ENCODE measurements at regions not wholly inside any gene's neighbourhood (a gene's known extent, or its start where the extent isn't known, plus 50 kb on each side); places are given as distances from the start of the nearest gene placed in this dataset.

DNA sequence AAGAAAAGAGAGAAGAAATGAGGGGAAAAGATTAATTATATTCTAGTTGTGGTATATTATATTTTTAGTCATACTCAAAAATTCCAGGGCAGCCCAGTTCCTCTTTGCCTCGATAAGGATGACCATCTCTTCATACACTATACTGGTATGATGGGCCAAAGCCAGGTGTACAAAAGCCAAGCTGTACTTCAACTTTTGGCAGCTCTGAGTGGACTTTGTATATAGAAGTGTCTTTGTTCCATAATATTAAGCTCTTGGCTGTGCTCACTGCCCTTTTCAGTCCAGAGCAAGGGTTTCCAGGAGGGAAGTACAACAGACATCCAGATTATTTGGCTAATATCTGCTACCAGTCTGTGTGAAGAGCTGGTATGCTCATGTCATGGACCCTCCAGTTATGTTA, 934.3 kb upstream of the CDH10 start:
- no peak overlapping the region for H3K4me3 ChIP-seq (ENCODE audit: control insufficient read depth, low read depth, low read length)
- TF ChIP-seq, protein P1, sequence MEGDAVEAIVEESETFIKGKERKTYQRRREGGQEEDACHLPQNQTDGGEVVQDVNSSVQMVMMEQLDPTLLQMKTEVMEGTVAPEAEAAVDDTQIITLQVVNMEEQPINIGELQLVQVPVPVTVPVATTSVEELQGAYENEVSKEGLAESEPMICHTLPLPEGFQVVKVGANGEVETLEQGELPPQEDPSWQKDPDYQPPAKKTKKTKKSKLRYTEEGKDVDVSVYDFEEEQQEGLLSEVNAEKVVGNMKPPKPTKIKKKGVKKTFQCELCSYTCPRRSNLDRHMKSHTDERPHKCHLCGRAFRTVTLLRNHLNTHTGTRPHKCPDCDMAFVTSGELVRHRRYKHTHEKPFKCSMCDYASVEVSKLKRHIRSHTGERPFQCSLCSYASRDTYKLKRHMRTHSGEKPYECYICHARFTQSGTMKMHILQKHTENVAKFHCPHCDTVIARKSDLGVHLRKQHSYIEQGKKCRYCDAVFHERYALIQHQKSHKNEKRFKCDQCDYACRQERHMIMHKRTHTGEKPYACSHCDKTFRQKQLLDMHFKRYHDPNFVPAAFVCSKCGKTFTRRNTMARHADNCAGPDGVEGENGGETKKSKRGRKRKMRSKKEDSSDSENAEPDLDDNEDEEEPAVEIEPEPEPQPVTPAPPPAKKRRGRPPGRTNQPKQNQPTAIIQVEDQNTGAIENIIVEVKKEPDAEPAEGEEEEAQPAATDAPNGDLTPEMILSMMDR (conservative IDR thresholded peaks at IDR 0.05; ENCODE audit: control insufficient read depth, insufficient read depth, low read depth, low read length) = no peak
- DNase-seq (ENCODE audit: low read depth) = no peak

DNA sequence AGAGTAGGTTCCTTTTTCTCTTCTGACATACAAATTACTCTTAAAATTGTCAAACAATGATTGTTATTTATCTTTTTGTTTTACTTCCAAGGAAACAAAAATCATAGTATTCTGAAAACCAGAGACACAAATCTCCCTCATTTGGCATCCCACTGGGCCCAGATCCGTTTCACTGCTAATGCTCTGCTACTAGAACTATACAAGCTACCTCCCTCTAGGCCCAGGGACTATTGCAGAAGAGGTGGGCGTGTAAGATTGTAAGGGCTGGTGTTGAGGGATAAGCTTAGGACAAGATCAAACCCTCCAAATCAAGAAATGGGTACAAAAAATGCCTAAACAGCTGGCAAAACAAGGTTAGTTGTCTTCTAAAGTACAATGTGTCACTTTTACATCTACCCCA, 928.9 kb upstream of the CDH10 start:
- DNase-seq (ENCODE audit: low read depth) = no peak
- no peak overlapping the region for H3K4me3 ChIP-seq (ENCODE audit: control insufficient read depth, low read depth, low read length)
- TF ChIP-seq, protein P1 (conservative IDR thresholded peaks at IDR 0.05; ENCODE audit: control insufficient read depth, insufficient read depth, low read depth, low read length) = no peak

DNA sequence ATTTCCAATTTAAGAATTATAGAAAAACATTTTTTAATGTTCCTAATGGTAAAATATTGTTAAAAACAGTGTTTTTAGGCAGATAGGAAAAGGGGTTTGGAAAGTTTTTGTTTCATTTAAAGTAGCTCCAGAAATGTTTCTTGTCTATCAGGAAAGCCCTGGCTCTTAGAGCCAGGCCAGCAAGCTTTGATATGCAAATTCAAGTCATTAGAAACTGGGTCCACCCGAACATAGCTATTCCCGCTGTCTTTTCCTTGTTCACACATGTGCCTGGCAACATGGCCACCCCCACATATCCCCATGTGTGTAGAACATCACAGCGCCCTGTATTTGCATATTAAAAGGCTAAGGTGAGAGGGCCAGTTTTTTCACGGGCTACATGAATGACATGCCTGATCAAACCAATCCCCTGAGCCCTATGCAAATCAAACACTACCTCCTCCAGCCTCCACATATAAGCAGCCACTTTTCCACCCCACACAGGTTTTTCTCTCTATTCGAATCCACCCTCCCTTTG, 925.3 kb upstream of the CDH10 start:
- H3K4me3 ChIP-seq (ENCODE audit: control insufficient read depth, low read depth, low read length) = no peak overlapping the region
- DNase-seq (ENCODE audit: low read depth) = no peak
- TF ChIP-seq, protein P1 (conservative IDR thresholded peaks at IDR 0.05; ENCODE audit: control insufficient read depth, insufficient read depth, low read depth, low read length) = no peak

DNA sequence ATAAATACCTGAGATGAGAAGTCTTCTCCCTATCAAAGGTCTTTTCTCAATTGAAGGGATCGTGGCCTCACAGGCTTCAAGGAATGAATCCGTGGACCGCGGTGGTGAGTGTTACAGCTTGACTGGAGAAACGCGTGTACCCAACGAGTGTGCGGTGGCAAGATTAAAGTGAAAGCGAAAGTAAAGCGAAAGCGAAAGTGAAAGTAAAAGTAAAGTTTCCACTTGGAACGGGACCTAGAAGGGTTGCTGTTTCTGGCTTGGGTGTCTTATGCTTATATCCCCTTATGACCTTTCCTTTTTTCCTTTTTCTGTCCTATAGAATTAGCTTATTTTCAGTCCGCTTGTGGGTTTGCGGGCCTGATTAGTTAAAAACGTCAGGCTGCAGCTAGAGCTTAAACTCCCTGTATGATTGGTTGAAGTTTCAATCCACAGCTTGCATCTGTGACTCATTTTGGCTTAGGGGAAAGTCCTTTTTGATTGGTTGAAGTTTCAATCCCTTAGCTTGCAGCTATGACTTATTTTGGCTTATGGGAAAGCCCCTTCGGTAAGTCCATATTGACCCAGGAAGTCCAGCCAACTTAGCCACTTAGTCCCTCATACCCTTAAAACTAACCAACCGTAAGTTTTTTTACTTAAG, 924.3 kb upstream of the CDH10 start:
- DNase-seq (ENCODE audit: low read depth) = no peak
- TF ChIP-seq, protein P1 (conservative IDR thresholded peaks at IDR 0.05; ENCODE audit: control insufficient read depth, insufficient read depth, low read depth, low read length) = no peak
- no peak overlapping the region for H3K4me3 ChIP-seq (ENCODE audit: control insufficient read depth, low read depth, low read length)

DNA sequence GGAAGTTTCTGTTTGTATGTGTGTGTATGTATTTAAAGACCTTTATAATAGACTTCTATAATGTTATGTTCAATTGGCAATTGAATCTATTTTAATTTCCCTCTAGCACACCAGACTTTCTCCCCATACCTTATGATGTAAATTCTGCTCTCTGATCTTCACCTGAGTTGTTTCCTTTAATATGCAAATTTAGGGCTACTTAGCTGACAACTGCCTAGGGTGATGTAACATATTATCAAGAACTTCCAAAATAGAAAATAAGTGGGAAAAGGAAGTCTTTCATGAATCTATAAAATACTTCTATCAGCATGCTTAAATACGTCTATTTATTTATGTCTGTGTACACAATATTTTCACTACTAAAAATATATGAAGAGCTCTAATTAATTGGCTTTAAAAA, 923.5 kb upstream of the CDH10 start:
- H3K4me3 ChIP-seq (ENCODE audit: control insufficient read depth, low read depth, low read length) = no peak overlapping the region
- DNase-seq (ENCODE audit: low read depth) = no peak
- TF ChIP-seq, protein P1 (conservative IDR thresholded peaks at IDR 0.05; ENCODE audit: control insufficient read depth, insufficient read depth, low read depth, low read length) = no peak

DNA sequence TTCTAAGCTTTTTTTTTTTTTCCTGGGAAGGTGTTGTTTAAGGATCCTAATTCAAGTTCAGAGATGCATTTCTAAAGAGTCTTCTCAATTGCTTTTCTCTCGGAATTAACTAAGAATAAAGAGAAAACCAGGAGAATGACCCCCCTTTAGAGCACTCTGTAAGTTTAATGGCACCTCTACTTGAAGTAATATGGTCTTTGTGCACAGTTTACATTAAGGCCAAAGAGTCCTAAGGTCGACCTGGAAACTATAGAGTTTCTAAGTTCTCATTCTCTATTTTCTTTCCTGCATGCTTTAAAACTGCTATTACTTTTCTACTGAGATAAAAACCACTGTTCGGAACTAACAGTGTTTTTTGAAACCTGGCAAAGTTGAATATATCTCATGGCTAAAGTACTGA, 923.1 kb upstream of the CDH10 start:
- no peak overlapping the region for H3K4me3 ChIP-seq (ENCODE audit: control insufficient read depth, low read depth, low read length)
- no peak for DNase-seq (ENCODE audit: low read depth)
- TF ChIP-seq, protein P1 (conservative IDR thresholded peaks at IDR 0.05; ENCODE audit: control insufficient read depth, insufficient read depth, low read depth, low read length) = no peak

Data from fibroblast of mammary gland (primary cell).